ENCODE measurements at regions not wholly inside any gene's neighbourhood (a gene's known extent, or its start where the extent isn't known, plus 50 kb on each side); places are given as distances from the start of the nearest gene placed in this dataset.
A peak's percentile ranks its signal among the peaks of the same experiment; 100 is the strongest.

- Histone ChIP-seq H3K27ac (replicated peaks) (no peak overlapping the region), H3K27me3 (ENCODE audit: insufficient read depth, poor library complexity, severe bottlenecking) (peaks cover 2% of the 10 kb centered on the region), H3K4me3 (replicated peaks; ENCODE audit: insufficient read depth, low read length) (no peak overlapping the region)
- no peak for DNase-seq (ENCODE audit: low read depth in 1 of 2, low spot score in 1 of 2)
- TF ChIP-seq CTCF (IDR thresholded peaks at IDR 0.05; ENCODE audit: insufficient read depth, low read length) (no peak), REST (IDR thresholded peaks at IDR 0.05; ENCODE audit: insufficient replicate concordance, low read depth) (no peak), SPI1 (IDR thresholded peaks at IDR 0.05; ENCODE audit: borderline replicate concordance, low read depth) (no peak), POLR2AphosphoS5 (IDR thresholded peaks at IDR 0.05; ENCODE audit: low read depth) (no peak), GABPA (IDR thresholded peaks at IDR 0.05; ENCODE audit: low read depth) (no peak)
Observed at GRCh38 chr22:47453049-47453448, 690.6 kb downstream of the TBC1D22A start.

- Histone ChIP-seq H3K27ac (replicated peaks) (no peak overlapping the region), H3K4me3 (replicated peaks; ENCODE audit: insufficient read depth, low read length) (no peak overlapping the region), H3K27me3 (ENCODE audit: insufficient read depth, poor library complexity, severe bottlenecking) (peaks cover 2% of the 10 kb centered on the region)
- TF ChIP-seq CTCF (IDR thresholded peaks at IDR 0.05; ENCODE audit: insufficient read depth, low read length) (peak; percentile 30), SPI1 (IDR thresholded peaks at IDR 0.05; ENCODE audit: borderline replicate concordance, low read depth) (no peak)
- peak; percentile 5 to 13 for DNase-seq (ENCODE audit: low read depth in 1 of 2, low spot score in 1 of 2)
Observed at GRCh38 chr22:47452184-47452583, 689.7 kb downstream of the TBC1D22A start.

- H3K27ac ChIP-seq (replicated peaks) = no peak overlapping the region
- no peak overlapping the region for H3K4me3 ChIP-seq (replicated peaks; ENCODE audit: insufficient read depth, low read length)
- TF ChIP-seq SPI1 (IDR thresholded peaks at IDR 0.05; ENCODE audit: borderline replicate concordance, low read depth) (no peak), GABPA (IDR thresholded peaks at IDR 0.05; ENCODE audit: low read depth) (no peak), POLR2AphosphoS5 (IDR thresholded peaks at IDR 0.05; ENCODE audit: low read depth) (no peak), CTCF (IDR thresholded peaks at IDR 0.05; ENCODE audit: insufficient read depth, low read length) (no peak), REST (IDR thresholded peaks at IDR 0.05; ENCODE audit: insufficient replicate concordance, low read depth) (no peak)
- DNase-seq (ENCODE audit: low read depth in 1 of 2, low spot score in 1 of 2) = no peak
- peaks cover 2% of the 10 kb centered on the region for H3K27me3 ChIP-seq (ENCODE audit: insufficient read depth, poor library complexity, severe bottlenecking)
Observed at GRCh38 chr22:47450876-47451475, 688.5 kb downstream of the TBC1D22A start.

Measured in HL-60 (cell line).